Loucy (cell line): ENCODE measurements at regions not wholly inside any gene's neighbourhood (a gene's known extent, or its start where the extent isn't known, plus 50 kb on each side); places are given as distances from the start of the nearest gene placed in this dataset.
A peak's percentile ranks its signal among the peaks of the same experiment; 100 is the strongest.

Experiments
- H2AFZ ChIP-seq: fragments of 200-600 bp; sonication (generic); 2 replicates; pipeline ENCODE4 v1.6.0; 2016; ENCODE audit warnings: antibody characterized with exemption, mild to moderate bottlenecking, low read length, moderate library complexity
- H3F3A ChIP-seq: fragments of 200-600 bp; 2 replicates; pipeline ENCODE4 v1.6.0; 2016; ENCODE audit warnings: antibody characterized with exemption, low read depth, mild to moderate bottlenecking
- H3K27me3 ChIP-seq: fragments of 200-600 bp; sonication (generic); 2 replicates; pipeline ENCODE4 v1.6.1; 2014; ENCODE audit warnings: low read length, mild to moderate bottlenecking; ENCODE audit not compliant: insufficient read depth, poor library complexity, severe bottlenecking
- H3K36me3 ChIP-seq: fragments of 200-600 bp; sonication (generic); 2 replicates; pipeline ENCODE4 v1.6.1; 2016; ENCODE audit warnings: low read length; ENCODE audit not compliant: insufficient read depth
- H3K4me1 ChIP-seq: fragments of 200-600 bp; sonication (generic); 2 replicates; pipeline ENCODE4 v1.5.1; 2014; ENCODE audit warnings: low read length, mild to moderate bottlenecking; ENCODE audit not compliant: insufficient read depth, poor library complexity, severe bottlenecking
- H3K4me2 ChIP-seq: fragments of 200-600 bp; sonication (generic); 2 replicates; pipeline ENCODE4 v1.6.0; 2014; ENCODE audit warnings: antibody characterized with exemption, low read length, low read depth, mild to moderate bottlenecking; ENCODE audit not compliant: poor library complexity, severe bottlenecking
- H3K4me3 ChIP-seq: fragments of 200-600 bp; sonication (generic); 2 replicates; pipeline ENCODE4 v1.5.1; 2014; ENCODE audit warnings: low read length, mild to moderate bottlenecking, mixed read lengths; ENCODE audit not compliant: poor library complexity, severe bottlenecking
- H3K79me2 ChIP-seq: fragments of 200-600 bp; sonication (generic); 2 replicates; pipeline ENCODE4 v1.6.1; 2014; ENCODE audit warnings: low read length; ENCODE audit not compliant: insufficient read depth
- H3K9ac ChIP-seq: fragments of 200-600 bp; sonication (generic); 2 replicates; pipeline ENCODE4 v1.6.0; 2014; ENCODE audit warnings: mild to moderate bottlenecking, low read depth, low read length, moderate library complexity; ENCODE audit not compliant: poor library complexity, severe bottlenecking
- H3K9me2 ChIP-seq: fragments of 200-600 bp; sonication (generic); replicated peaks from 2 replicates; pipeline ENCODE4 v1.6.1; 2016; ENCODE audit warnings: low read depth, low read length, mixed read lengths
- H3K9me3 ChIP-seq: fragments of 200-600 bp; sonication (generic); 2 replicates; pipeline ENCODE4 v1.6.1; 2014; ENCODE audit warnings: mild to moderate bottlenecking, antibody characterized with exemption, low read length, low read depth; ENCODE audit not compliant: insufficient read depth
- H4K20me1 ChIP-seq: fragments of 200-600 bp; sonication (generic); 2 replicates; pipeline ENCODE4 v1.6.0; 2014; ENCODE audit warnings: antibody characterized with exemption, low read length, mild to moderate bottlenecking; ENCODE audit not compliant: insufficient read depth, poor library complexity, severe bottlenecking
- EZH2phosphoT487 ChIP-seq: fragments of 200-600 bp; IDR thresholded peaks from 2 replicates; pipeline ENCODE4 v1.6.1; 2018; ENCODE audit warnings: antibody characterized with exemption, mild to moderate bottlenecking, moderate library complexity, borderline replicate concordance
- TF ChIP-seq, protein P1 (sequence below): fragments of 200-600 bp; sonication (generic); conservative IDR thresholded peaks from 2 replicates; pipeline ENCODE4 v1.5.1; 2014; ENCODE audit warnings: mild to moderate bottlenecking, antibody characterized with exemption, low read length

GRCh38 chr13:69300131-69300530 is 807.5 kb upstream of the ATXN8OS start:
- Histone ChIP-seq H3F3A (no peaks in the 10 kb centered on the region), H3K27me3 (no peaks in the 10 kb centered on the region), H3K9ac (no peak overlapping the region), H3K79me2 (no peaks in the 10 kb centered on the region), H3K9me3 (no peaks in the 10 kb centered on the region), H3K36me3 (no peaks in the 10 kb centered on the region), H3K4me3 (no peak overlapping the region), H3K4me2 (no peak overlapping the region), H3K4me1 (no peaks in the 10 kb centered on the region), H3K9me2 (no peaks in the 10 kb centered on the region), H2AFZ (no peak overlapping the region), H4K20me1 (no peaks in the 10 kb centered on the region)
- TF ChIP-seq, protein P1, sequence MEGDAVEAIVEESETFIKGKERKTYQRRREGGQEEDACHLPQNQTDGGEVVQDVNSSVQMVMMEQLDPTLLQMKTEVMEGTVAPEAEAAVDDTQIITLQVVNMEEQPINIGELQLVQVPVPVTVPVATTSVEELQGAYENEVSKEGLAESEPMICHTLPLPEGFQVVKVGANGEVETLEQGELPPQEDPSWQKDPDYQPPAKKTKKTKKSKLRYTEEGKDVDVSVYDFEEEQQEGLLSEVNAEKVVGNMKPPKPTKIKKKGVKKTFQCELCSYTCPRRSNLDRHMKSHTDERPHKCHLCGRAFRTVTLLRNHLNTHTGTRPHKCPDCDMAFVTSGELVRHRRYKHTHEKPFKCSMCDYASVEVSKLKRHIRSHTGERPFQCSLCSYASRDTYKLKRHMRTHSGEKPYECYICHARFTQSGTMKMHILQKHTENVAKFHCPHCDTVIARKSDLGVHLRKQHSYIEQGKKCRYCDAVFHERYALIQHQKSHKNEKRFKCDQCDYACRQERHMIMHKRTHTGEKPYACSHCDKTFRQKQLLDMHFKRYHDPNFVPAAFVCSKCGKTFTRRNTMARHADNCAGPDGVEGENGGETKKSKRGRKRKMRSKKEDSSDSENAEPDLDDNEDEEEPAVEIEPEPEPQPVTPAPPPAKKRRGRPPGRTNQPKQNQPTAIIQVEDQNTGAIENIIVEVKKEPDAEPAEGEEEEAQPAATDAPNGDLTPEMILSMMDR: no peak
- no peak for TF ChIP-seq EZH2phosphoT487

- Histone ChIP-seq H3K4me2 (no peak overlapping the region), H4K20me1 (no peaks in the 10 kb centered on the region), H3K4me3 (no peak overlapping the region), H3K9ac (no peak overlapping the region), H3K4me1 (peaks cover 7% of the 10 kb centered on the region), H3K27me3 (no peaks in the 10 kb centered on the region), H3K9me2 (no peaks in the 10 kb centered on the region), H3K79me2 (no peaks in the 10 kb centered on the region), H2AFZ (no peak overlapping the region), H3F3A (no peaks in the 10 kb centered on the region), H3K36me3 (no peaks in the 10 kb centered on the region), H3K9me3 (no peaks in the 10 kb centered on the region)
- TF ChIP-seq, protein P1: no peak
- no peak for TF ChIP-seq EZH2phosphoT487
These were observed 811.5 kb upstream of the ATXN8OS start for GRCh38 chr13:69296130-69296529.

DNA sequence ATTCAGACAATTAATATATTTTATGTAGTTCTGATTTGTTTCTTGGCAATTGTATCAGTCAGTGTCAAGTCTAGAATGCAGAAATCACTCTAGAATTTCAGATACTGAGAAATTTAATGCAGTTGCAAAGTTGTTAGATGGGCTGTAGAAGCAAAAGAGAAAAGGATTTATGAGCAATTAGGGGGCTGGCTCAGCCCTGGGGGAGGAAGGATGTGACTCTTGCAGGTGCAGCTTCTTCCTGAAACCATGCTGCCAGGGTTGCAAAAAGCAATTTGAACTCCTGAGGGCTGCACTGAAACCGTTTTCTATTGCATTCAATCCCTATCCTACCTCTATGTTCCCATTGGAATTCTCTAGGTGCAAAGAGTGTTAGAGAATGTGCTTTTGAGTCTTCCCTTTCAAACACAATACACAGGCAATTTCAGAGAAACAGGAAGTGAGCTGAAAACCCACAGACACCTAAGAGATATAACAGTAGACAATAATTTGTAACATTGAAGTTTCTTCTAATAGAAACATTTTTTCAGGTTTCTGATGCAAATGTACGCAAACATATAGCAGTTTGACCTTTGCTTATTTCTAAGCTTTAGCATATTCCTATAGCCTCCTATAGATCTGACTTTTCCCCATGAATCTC is 814.7 kb upstream of the ATXN8OS start:
- Histone ChIP-seq H3K4me2 (peak overlapping the region; percentile 40), H3K9me2 (no peaks in the 10 kb centered on the region)

More for the DNA sequence above, 814.7 kb upstream of the ATXN8OS start:
- Histone ChIP-seq H3K4me1 (peaks cover 7% of the 10 kb centered on the region), H3K4me3 (no peak overlapping the region), H3K36me3 (no peaks in the 10 kb centered on the region), H3K79me2 (no peaks in the 10 kb centered on the region), H4K20me1 (no peaks in the 10 kb centered on the region), H3K27me3 (no peaks in the 10 kb centered on the region), H3F3A (no peaks in the 10 kb centered on the region), H3K9ac (no peak overlapping the region), H2AFZ (peak overlapping the region; percentile 76), H3K9me3 (no peaks in the 10 kb centered on the region)
- TF ChIP-seq EZH2phosphoT487: no peak
- TF ChIP-seq, protein P1: no peak
